ENCODE measurements at regions not wholly inside any gene's neighbourhood (a gene's known extent, or its start where the extent isn't known, plus 50 kb on each side); places are given as distances from the start of the nearest gene placed in this dataset.

GRCh38 chr15:69987492-69988489 lies 109.9 kb downstream of the TLE3 start:
- TF ChIP-seq, protein P1, sequence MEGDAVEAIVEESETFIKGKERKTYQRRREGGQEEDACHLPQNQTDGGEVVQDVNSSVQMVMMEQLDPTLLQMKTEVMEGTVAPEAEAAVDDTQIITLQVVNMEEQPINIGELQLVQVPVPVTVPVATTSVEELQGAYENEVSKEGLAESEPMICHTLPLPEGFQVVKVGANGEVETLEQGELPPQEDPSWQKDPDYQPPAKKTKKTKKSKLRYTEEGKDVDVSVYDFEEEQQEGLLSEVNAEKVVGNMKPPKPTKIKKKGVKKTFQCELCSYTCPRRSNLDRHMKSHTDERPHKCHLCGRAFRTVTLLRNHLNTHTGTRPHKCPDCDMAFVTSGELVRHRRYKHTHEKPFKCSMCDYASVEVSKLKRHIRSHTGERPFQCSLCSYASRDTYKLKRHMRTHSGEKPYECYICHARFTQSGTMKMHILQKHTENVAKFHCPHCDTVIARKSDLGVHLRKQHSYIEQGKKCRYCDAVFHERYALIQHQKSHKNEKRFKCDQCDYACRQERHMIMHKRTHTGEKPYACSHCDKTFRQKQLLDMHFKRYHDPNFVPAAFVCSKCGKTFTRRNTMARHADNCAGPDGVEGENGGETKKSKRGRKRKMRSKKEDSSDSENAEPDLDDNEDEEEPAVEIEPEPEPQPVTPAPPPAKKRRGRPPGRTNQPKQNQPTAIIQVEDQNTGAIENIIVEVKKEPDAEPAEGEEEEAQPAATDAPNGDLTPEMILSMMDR (conservative IDR thresholded peaks at IDR 0.05; ENCODE audit: low read depth, low read length): no peak
- TF ChIP-seq CEBPB (IDR thresholded peaks at IDR 0.05; ENCODE audit: low read depth, low read length) (no peak), NFE2L2 (IDR thresholded peaks at IDR 0.05; ENCODE audit: low read depth, low read length) (no peak), RFX5 (IDR thresholded peaks at IDR 0.05; ENCODE audit: low read depth, low read length) (no peak), MXI1 (IDR thresholded peaks at IDR 0.05; ENCODE audit: borderline replicate concordance, low read depth, low read length) (no peak), MAFK (IDR thresholded peaks at IDR 0.05; ENCODE audit: low read depth, low read length) (no peak), POLR2A (IDR thresholded peaks at IDR 0.05; ENCODE audit: low read depth, low read length) (no peak), BHLHE40 (IDR thresholded peaks at IDR 0.05; ENCODE audit: low read depth, low read length) (no peak), SMC3 (IDR thresholded peaks at IDR 0.05; ENCODE audit: low read depth, low read length) (no peak), MAZ (IDR thresholded peaks at IDR 0.05; ENCODE audit: borderline replicate concordance, low read depth, low read length) (no peak), USF2 (IDR thresholded peaks at IDR 0.05; ENCODE audit: low read depth, low read length) (no peak)
- TF ChIP-seq, protein P2, sequence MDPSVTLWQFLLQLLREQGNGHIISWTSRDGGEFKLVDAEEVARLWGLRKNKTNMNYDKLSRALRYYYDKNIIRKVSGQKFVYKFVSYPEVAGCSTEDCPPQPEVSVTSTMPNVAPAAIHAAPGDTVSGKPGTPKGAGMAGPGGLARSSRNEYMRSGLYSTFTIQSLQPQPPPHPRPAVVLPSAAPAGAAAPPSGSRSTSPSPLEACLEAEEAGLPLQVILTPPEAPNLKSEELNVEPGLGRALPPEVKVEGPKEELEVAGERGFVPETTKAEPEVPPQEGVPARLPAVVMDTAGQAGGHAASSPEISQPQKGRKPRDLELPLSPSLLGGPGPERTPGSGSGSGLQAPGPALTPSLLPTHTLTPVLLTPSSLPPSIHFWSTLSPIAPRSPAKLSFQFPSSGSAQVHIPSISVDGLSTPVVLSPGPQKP (IDR thresholded peaks at IDR 0.05; ENCODE audit: borderline replicate concordance, low read depth, low read length): no peak
